Smooth muscle cell (in vitro differentiated cells): ENCODE measurements at regions not wholly inside any gene's neighbourhood (a gene's known extent, or its start where the extent isn't known, plus 50 kb on each side); places are given as distances from the start of the nearest gene placed in this dataset.

Source experiments
- DNase-seq: peaks from one replicate; lab custom pipeline; 2025; ENCODE audit not compliant: unreplicated experiment; lab: John Stamatoyannopoulos, UW
- H2AFZ ChIP-seq: fragments of 200-600 bp; sonication (generic); 2 replicates; pipeline ENCODE4 v1.6.0; 2016; ENCODE audit warnings: antibody characterized with exemption, low read depth, mild to moderate bottlenecking
- H3F3A ChIP-seq: fragments of 200-600 bp; sonication (generic); 2 replicates; pipeline ENCODE4 v1.6.0; 2017; ENCODE audit warnings: antibody characterized with exemption, low read depth
- H3K27ac ChIP-seq: fragments of 200-600 bp; sonication (generic); 2 replicates; pipeline ENCODE4 v1.5.1; 2016; ENCODE audit warnings: low read depth, mild to moderate bottlenecking
- H3K27me3 ChIP-seq: fragments of 200-600 bp; sonication (generic); 2 replicates; pipeline ENCODE4 v1.6.1; 2016; ENCODE audit warnings: low read depth, mild to moderate bottlenecking
- H3K36me3 ChIP-seq: fragments of 200-600 bp; sonication (generic); 2 replicates; pipeline ENCODE4 v1.5.1; 2016; ENCODE audit warnings: low read depth
- H3K4me1 ChIP-seq: fragments of 200-600 bp; sonication (generic); 2 replicates; pipeline ENCODE4 v1.5.1; 2016; ENCODE audit warnings: low read depth
- H3K4me2 ChIP-seq: fragments of 200-600 bp; sonication (generic); 2 replicates; pipeline ENCODE4 v1.6.0; 2016; ENCODE audit warnings: mild to moderate bottlenecking
- H3K4me3 ChIP-seq: fragments of 200-600 bp; sonication (generic); 2 replicates; pipeline ENCODE4 v1.5.1; 2016; ENCODE audit warnings: mild to moderate bottlenecking
- H3K79me2 ChIP-seq: fragments of 200-600 bp; sonication (generic); 2 replicates; pipeline ENCODE4 v1.6.0; 2016; ENCODE audit warnings: low read depth, mild to moderate bottlenecking
- H3K9ac ChIP-seq: fragments of 200-600 bp; sonication (generic); 2 replicates; pipeline ENCODE4 v1.6.0; 2016; ENCODE audit warnings: low read depth
- H3K9me3 ChIP-seq: fragments of 200-600 bp; sonication (generic); replicated peaks from 2 replicates; pipeline ENCODE4 v1.5.1; 2016; ENCODE audit warnings: low read depth
- H4K20me1 ChIP-seq: fragments of 200-600 bp; sonication (generic); 2 replicates; pipeline ENCODE4 v1.6.0; 2016; ENCODE audit warnings: low read depth
- WGBS: methylation state at CpG from one replicate; pipeline ENCODE4 v1.1.7; 2016; ENCODE audit warnings: low lambda C conversion rate; 5-methylcytosine and 5-hydroxymethylcytosine counted together
- TF ChIP-seq, protein P1 (sequence below): fragments of 200-600 bp; sonication (generic); IDR thresholded peaks from 2 replicates; pipeline ENCODE4 v1.5.1; 2017; ENCODE audit warnings: borderline replicate concordance, mild to moderate bottlenecking, antibody characterized with exemption; ENCODE audit not compliant: insufficient read depth, poor library complexity, severe bottlenecking

- H3K9ac ChIP-seq = no peak overlapping the region
- no peak overlapping the region for H2AFZ ChIP-seq
- H3F3A ChIP-seq = no peaks in the 10 kb centered on the region
- H3K27me3 ChIP-seq = peaks cover 12% of the 10 kb centered on the region
- H3K4me3 ChIP-seq = no peak overlapping the region
- DNase-seq = no peak
- no peak overlapping the region for H3K27ac ChIP-seq
- H3K36me3 ChIP-seq = no peaks in the 10 kb centered on the region
- WGBS = 81% methylated on average over 3 of the region's 3 CpGs
- no peaks in the 10 kb centered on the region for H4K20me1 ChIP-seq
- no peaks in the 10 kb centered on the region for H3K9me3 ChIP-seq
- no peaks in the 10 kb centered on the region for H3K79me2 ChIP-seq
- H3K4me2 ChIP-seq = no peak overlapping the region
- TF ChIP-seq, protein P1, sequence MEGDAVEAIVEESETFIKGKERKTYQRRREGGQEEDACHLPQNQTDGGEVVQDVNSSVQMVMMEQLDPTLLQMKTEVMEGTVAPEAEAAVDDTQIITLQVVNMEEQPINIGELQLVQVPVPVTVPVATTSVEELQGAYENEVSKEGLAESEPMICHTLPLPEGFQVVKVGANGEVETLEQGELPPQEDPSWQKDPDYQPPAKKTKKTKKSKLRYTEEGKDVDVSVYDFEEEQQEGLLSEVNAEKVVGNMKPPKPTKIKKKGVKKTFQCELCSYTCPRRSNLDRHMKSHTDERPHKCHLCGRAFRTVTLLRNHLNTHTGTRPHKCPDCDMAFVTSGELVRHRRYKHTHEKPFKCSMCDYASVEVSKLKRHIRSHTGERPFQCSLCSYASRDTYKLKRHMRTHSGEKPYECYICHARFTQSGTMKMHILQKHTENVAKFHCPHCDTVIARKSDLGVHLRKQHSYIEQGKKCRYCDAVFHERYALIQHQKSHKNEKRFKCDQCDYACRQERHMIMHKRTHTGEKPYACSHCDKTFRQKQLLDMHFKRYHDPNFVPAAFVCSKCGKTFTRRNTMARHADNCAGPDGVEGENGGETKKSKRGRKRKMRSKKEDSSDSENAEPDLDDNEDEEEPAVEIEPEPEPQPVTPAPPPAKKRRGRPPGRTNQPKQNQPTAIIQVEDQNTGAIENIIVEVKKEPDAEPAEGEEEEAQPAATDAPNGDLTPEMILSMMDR = no peak
- H3K4me1 ChIP-seq = peaks cover 8% of the 10 kb centered on the region
Observed at GRCh38 chr19:30665449-30665848, 293.3 kb downstream of the ZNF536 start.

DNA sequence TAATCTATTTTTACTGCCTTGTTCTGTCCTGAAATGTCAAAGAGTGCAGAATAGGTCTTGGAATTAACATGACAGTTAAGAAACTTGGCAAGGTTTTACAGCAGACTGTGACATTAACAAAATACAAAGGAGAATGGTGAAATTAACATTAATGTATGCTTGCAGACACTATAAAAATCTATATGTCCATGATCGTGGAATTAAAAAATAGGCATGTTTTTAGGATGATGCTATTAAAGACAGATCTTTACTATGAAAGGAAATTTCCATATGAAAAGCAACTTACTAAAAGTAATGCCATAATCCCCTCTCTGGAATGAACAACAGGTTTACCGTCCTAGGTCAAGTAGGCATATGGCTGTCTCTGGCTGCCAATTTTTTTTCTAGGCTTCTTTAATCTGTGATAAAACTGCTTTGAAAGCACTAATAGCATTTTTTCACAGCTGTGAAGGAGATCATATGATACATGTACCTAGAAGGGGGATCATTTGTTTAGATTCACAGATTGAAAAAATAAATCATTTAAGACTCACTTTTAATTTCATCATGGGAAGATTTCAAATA, 291.5 kb downstream of the ZNF536 start:
- peaks cover 2% of the 10 kb centered on the region for H3K27me3 ChIP-seq
- H3F3A ChIP-seq = no peaks in the 10 kb centered on the region
- H3K36me3 ChIP-seq = no peaks in the 10 kb centered on the region
- H3K9me3 ChIP-seq = no peaks in the 10 kb centered on the region
- H2AFZ ChIP-seq = no peak overlapping the region
- TF ChIP-seq, protein P1 = no peak
- no peak overlapping the region for H3K4me3 ChIP-seq
- no peak overlapping the region for H3K27ac ChIP-seq
- no peak for DNase-seq
- no peak overlapping the region for H3K9ac ChIP-seq
- 71% methylated on average over 2 of the region's 2 CpGs for WGBS
- no peak overlapping the region for H3K4me2 ChIP-seq
- no peaks in the 10 kb centered on the region for H4K20me1 ChIP-seq
- no peaks in the 10 kb centered on the region for H3K79me2 ChIP-seq
- peaks cover 8% of the 10 kb centered on the region for H3K4me1 ChIP-seq

DNA sequence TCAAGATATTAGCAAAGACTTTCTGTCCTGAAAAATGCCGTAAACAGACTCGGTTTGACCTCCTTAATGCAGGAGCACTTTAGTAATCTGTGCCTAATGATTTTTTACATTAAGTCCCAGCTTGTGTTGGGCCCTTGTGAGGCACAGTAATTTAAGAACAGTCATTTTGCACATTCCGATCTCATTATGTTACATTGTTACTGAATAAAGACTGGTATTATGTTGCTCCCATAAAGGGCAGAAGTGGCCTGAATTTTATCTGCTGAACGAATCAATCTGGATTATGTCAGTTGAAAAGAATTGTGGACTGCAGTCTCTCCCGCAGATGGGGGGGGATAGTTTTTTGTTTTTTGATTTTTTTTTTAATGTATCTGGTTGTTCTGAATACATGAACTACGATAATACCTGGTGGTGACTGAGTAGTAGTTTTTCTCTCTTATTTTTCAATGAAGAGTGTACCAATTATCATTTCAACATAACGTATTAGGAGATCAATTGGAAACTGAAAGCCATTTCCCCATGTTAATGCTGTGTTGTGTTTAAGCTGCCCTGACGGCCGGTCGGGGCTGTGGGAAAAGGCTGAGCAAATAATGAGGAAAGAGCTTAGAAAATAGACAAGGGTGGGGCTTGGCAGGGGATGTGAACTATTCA, 290.2 kb downstream of the ZNF536 start:
- no peak for DNase-seq
- H3K4me3 ChIP-seq = peak overlapping the region; percentile 0
- H3K9ac ChIP-seq = no peak overlapping the region
- H3F3A ChIP-seq = no peaks in the 10 kb centered on the region
- H3K27ac ChIP-seq = no peak overlapping the region
- no peaks in the 10 kb centered on the region for H4K20me1 ChIP-seq
- peaks cover 8% of the 10 kb centered on the region for H3K4me1 ChIP-seq
- peak overlapping the region; percentile 26 for H3K4me2 ChIP-seq
- H2AFZ ChIP-seq = no peak overlapping the region
- peaks cover 10% of the 10 kb centered on the region for H3K27me3 ChIP-seq
- H3K79me2 ChIP-seq = no peaks in the 10 kb centered on the region
- WGBS = 60% methylated on average over 10 of the region's 10 CpGs
- no peaks in the 10 kb centered on the region for H3K9me3 ChIP-seq
- no peaks in the 10 kb centered on the region for H3K36me3 ChIP-seq
- TF ChIP-seq, protein P1 = no peak

- no peaks in the 10 kb centered on the region for H4K20me1 ChIP-seq
- no peak for DNase-seq
- H3K9me3 ChIP-seq = no peaks in the 10 kb centered on the region
- no peak overlapping the region for H3K27ac ChIP-seq
- H3K79me2 ChIP-seq = no peaks in the 10 kb centered on the region
- no peaks in the 10 kb centered on the region for H3F3A ChIP-seq
- no peaks in the 10 kb centered on the region for H3K36me3 ChIP-seq
- H3K4me2 ChIP-seq = no peak overlapping the region
- peaks cover 27% of the 10 kb centered on the region for H3K27me3 ChIP-seq
- TF ChIP-seq, protein P1 = no peak
- peaks cover 8% of the 10 kb centered on the region for H3K4me1 ChIP-seq
- H2AFZ ChIP-seq = no peak overlapping the region
- H3K4me3 ChIP-seq = no peak overlapping the region
- no peak overlapping the region for H3K9ac ChIP-seq
Observed at GRCh38 chr19:30659638-30660037, 287.5 kb downstream of the ZNF536 start.
